SH-SY5Y (cell line): ENCODE measurements at regions not wholly inside any gene's neighbourhood (a gene's known extent, or its start where the extent isn't known, plus 50 kb on each side); places are given as distances from the start of the nearest gene placed in this dataset.

Experiments
- GATA2 ChIP-seq: IDR thresholded peaks from 2 replicates; pipeline ENCODE4 v1.6.1; 2011; ENCODE audit warnings: mild to moderate bottlenecking, low read depth, low read length
- GATA3 ChIP-seq: IDR thresholded peaks from 2 replicates; pipeline ENCODE4 v1.6.1; 2011; ENCODE audit warnings: low read depth, mild to moderate bottlenecking, low read length, moderate library complexity

- TF ChIP-seq GATA2 (no peak), GATA3 (no peak)
Observed at GRCh38 chr6:67450641-67451040, 1184.4 kb upstream of the ADGRB3 start.

GRCh38 chr6:67449602-67450001, 1185.5 kb upstream of the ADGRB3 start:
- no peak for TF ChIP-seq GATA3
- TF ChIP-seq GATA2 = no peak

GRCh38 chr6:67433124-67433523, 1202.0 kb upstream of the ADGRB3 start:
- TF ChIP-seq GATA3 = no peak

- no peak for TF ChIP-seq GATA2
- TF ChIP-seq GATA3 = no peak
Observed at GRCh38 chr6:67431076-67431475, 1204.0 kb upstream of the ADGRB3 start.

- TF ChIP-seq GATA3 (no peak), GATA2 (no peak)
Observed at GRCh38 chr6:67412035-67412434, 1223.0 kb upstream of the ADGRB3 start.

GRCh38 chr6:67411036-67411435, 1224.0 kb upstream of the ADGRB3 start:
- no peak for TF ChIP-seq GATA2
- TF ChIP-seq GATA3 = no peak

GRCh38 chr6:67394254-67394653, 1240.8 kb upstream of the ADGRB3 start:
- no peak for TF ChIP-seq GATA2
- TF ChIP-seq GATA3 = no peak

- TF ChIP-seq GATA2 (no peak), GATA3 (no peak)
Observed at GRCh38 chr6:67393356-67393755, 1241.7 kb upstream of the ADGRB3 start.

- TF ChIP-seq GATA3 (no peak), GATA2 (no peak)
Observed at GRCh38 chr6:67391955-67392354, 1243.1 kb upstream of the ADGRB3 start.

GRCh38 chr6:67369679-67370078, 1265.4 kb upstream of the ADGRB3 start:
- no peak for TF ChIP-seq GATA2
- no peak for TF ChIP-seq GATA3

- TF ChIP-seq GATA2 (no peak), GATA3 (no peak)
Observed at GRCh38 chr6:67362976-67363375, 1272.1 kb upstream of the ADGRB3 start.

GRCh38 chr6:67361264-67361663, 1273.8 kb upstream of the ADGRB3 start:
- TF ChIP-seq GATA3 = no peak
- no peak for TF ChIP-seq GATA2

GRCh38 chr6:67358241-67358640, 1276.8 kb upstream of the ADGRB3 start:
- TF ChIP-seq GATA3 (no peak), GATA2 (no peak)

GRCh38 chr6:67353861-67354260, 1281.2 kb upstream of the ADGRB3 start:
- TF ChIP-seq GATA2 = no peak
- no peak for TF ChIP-seq GATA3

- TF ChIP-seq GATA3 = no peak
- TF ChIP-seq GATA2 = no peak
Observed at GRCh38 chr6:67352717-67353116, 1282.4 kb upstream of the ADGRB3 start.

GRCh38 chr6:67350729-67351128, 1284.4 kb upstream of the ADGRB3 start:
- no peak for TF ChIP-seq GATA2
- no peak for TF ChIP-seq GATA3
